GM23338 (cell line): ENCODE measurements at regions not wholly inside any gene's neighbourhood (a gene's known extent, or its start where the extent isn't known, plus 50 kb on each side); places are given as distances from the start of the nearest gene placed in this dataset.

Source experiments
- ATAC-seq: fragments of 200-7000 bp; cut with Tn5 transposase; 3 replicates; pipeline ENCODE4 v1.9.1; 2020
- DNase-seq: peaks from one replicate; pipeline ENCODE4 v3.0.0-alpha.2; 2015; ENCODE audit warnings: low spot score
- H2AFZ ChIP-seq: fragments of 200-600 bp; sonication (generic); 2 replicates; pipeline ENCODE4 v1.8.0; 2016; ENCODE audit warnings: antibody characterized with exemption, mild to moderate bottlenecking, moderate library complexity
- H3F3A ChIP-seq: fragments of 200-600 bp; sonication (generic); replicated peaks from 2 replicates; pipeline ENCODE4 v1.8.0; 2017; ENCODE audit warnings: antibody characterized with exemption, mixed run types, low read depth
- H3K27ac ChIP-seq: fragments of 200-600 bp; sonication (generic); 2 replicates; pipeline ENCODE4 v1.6.1; 2016; ENCODE audit warnings: low read depth
- H3K27me3 ChIP-seq: fragments of 200-600 bp; sonication (generic); 2 replicates; pipeline ENCODE4 v1.8.0; 2016; ENCODE audit warnings: mild to moderate bottlenecking, mixed run types, moderate library complexity; ENCODE audit not compliant: insufficient read depth
- H3K36me3 ChIP-seq: fragments of 200-600 bp; sonication (generic); 2 replicates; pipeline ENCODE4 v1.8.0; 2016; ENCODE audit warnings: mild to moderate bottlenecking; ENCODE audit not compliant: insufficient read depth
- H3K4me1 ChIP-seq: fragments of 200-600 bp; sonication (generic); 2 replicates; pipeline ENCODE4 v1.8.0; 2016; ENCODE audit warnings: mild to moderate bottlenecking, moderate library complexity; ENCODE audit not compliant: insufficient read depth
- H3K4me2 ChIP-seq: fragments of 200-600 bp; sonication (generic); 2 replicates; pipeline ENCODE4 v1.7.1; 2017; ENCODE audit warnings: mixed run types
- H3K4me3 ChIP-seq: fragments of 200-600 bp; sonication (generic); 2 replicates; pipeline ENCODE4 v1.6.1; 2016; ENCODE audit warnings: mixed run types
- H3K79me2 ChIP-seq: fragments of 200-600 bp; sonication (generic); replicated peaks from 2 replicates; pipeline ENCODE4 v1.8.0; 2017; ENCODE audit warnings: mild to moderate bottlenecking; ENCODE audit not compliant: insufficient read depth
- H3K9me2 ChIP-seq: fragments of 200-600 bp; sonication (generic); 2 replicates; pipeline ENCODE4 v1.8.0; 2017; ENCODE audit not compliant: insufficient read depth
- H4K20me1 ChIP-seq: fragments of 200-600 bp; sonication (generic); replicated peaks from 2 replicates; pipeline ENCODE4 v1.8.0; 2017; ENCODE audit warnings: mild to moderate bottlenecking; ENCODE audit not compliant: insufficient read depth
- H3K27ac Mint-ChIP-seq: 2 replicates; pipeline ENCODE4 v1.8.0; 2020; ENCODE audit warnings: inconsistent platforms, mild to moderate bottlenecking, moderate library complexity, mixed read lengths
- H3K27me3 Mint-ChIP-seq: 3 replicates; pipeline ENCODE4 v1.8.0; 2022; ENCODE audit warnings: low read depth, mild to moderate bottlenecking, moderate library complexity, mixed read lengths, inconsistent platforms; ENCODE audit not compliant: insufficient read depth, poor library complexity
- H3K36me3 Mint-ChIP-seq: 3 replicates; pipeline ENCODE4 v1.8.0; 2021; ENCODE audit warnings: low read depth, mild to moderate bottlenecking, inconsistent platforms, moderate library complexity, mixed read lengths
- H3K4me1 Mint-ChIP-seq: 3 replicates; pipeline ENCODE4 v1.8.0; 2020; ENCODE audit warnings: mild to moderate bottlenecking, inconsistent platforms, mixed read lengths
- H3K4me3 Mint-ChIP-seq: 3 replicates; pipeline ENCODE4 v1.8.0; 2021; ENCODE audit warnings: moderate library complexity, mild to moderate bottlenecking, inconsistent platforms, mixed read lengths
- H3K9me3 Mint-ChIP-seq: 3 replicates; pipeline ENCODE4 v1.8.0; 2020; ENCODE audit warnings: moderate library complexity, mild to moderate bottlenecking, inconsistent platforms, mixed read lengths
- CREB1 ChIP-seq: fragments of 250-450 bp; sonication (Bioruptor Pico); IDR thresholded peaks from 2 replicates; pipeline ENCODE4 v1.5.0; 2020; ENCODE audit warnings: low read depth, mild to moderate bottlenecking, moderate library complexity
- EZH2 ChIP-seq: fragments of 200-600 bp; sonication (generic); IDR thresholded peaks from one replicate; pipeline ENCODE4 v1.8.0; 2017; ENCODE audit warnings: antibody characterized with exemption, mild to moderate bottlenecking, low read depth; ENCODE audit not compliant: unreplicated experiment
- EZH2phosphoT487 ChIP-seq: fragments of 200-600 bp; sonication (generic); IDR thresholded peaks from one replicate; pipeline ENCODE4 v1.8.1; 2018; ENCODE audit warnings: antibody characterized with exemption; ENCODE audit not compliant: unreplicated experiment
- JUNB ChIP-seq: IDR thresholded peaks from one replicate; pipeline ENCODE4 v1.6.1; 2016; ENCODE audit warnings: antibody characterized with exemption; ENCODE audit not compliant: unreplicated experiment
- NANOG ChIP-seq: IDR thresholded peaks from 2 replicates; pipeline ENCODE4 v1.6.1; 2016; ENCODE audit warnings: antibody characterized with exemption, borderline replicate concordance
- POLR2AphosphoS5 ChIP-seq: IDR thresholded peaks from 2 replicates; pipeline ENCODE4 v1.6.1; 2016; ENCODE audit warnings: antibody characterized with exemption, low read depth
- STAT1 ChIP-seq: IDR thresholded peaks from one replicate; pipeline ENCODE4 v1.6.1; 2016; ENCODE audit warnings: antibody characterized with exemption; ENCODE audit not compliant: unreplicated experiment
- ZNF114 ChIP-seq: fragments of 250-450 bp; sonication (Bioruptor Pico); IDR thresholded peaks from 2 replicates; pipeline ENCODE4 v1.5.0; 2020; ENCODE audit warnings: mild to moderate bottlenecking, moderate library complexity
- ZNF331 ChIP-seq: fragments of 250-450 bp; sonication (Bioruptor Pico); IDR thresholded peaks from 2 replicates; pipeline ENCODE4 v1.5.0; 2020; ENCODE audit warnings: low read depth, mild to moderate bottlenecking, moderate library complexity
- TF ChIP-seq, protein P1 (sequence below): IDR thresholded peaks from one replicate; pipeline ENCODE4 v1.6.1; 2018; ENCODE audit warnings: antibody characterized with exemption; ENCODE audit not compliant: unreplicated experiment
- TF ChIP-seq, protein P2 (sequence below): fragments of 250-450 bp; sonication (Bioruptor Pico); IDR thresholded peaks from 2 replicates; pipeline ENCODE4 v1.5.0; 2020; ENCODE audit warnings: mild to moderate bottlenecking, moderate library complexity
- TF ChIP-seq, protein P3 (sequence below), 2 experiments: fragments of 200-600 bp in 1 of 2; sonication (generic) in 1 of 2; conservative IDR thresholded peaks; 2 replicates each; pipeline versions ENCODE4 v1.5.1 to v1.6.1; 2016 to 2017; ENCODE audit warnings: antibody characterized with exemption in 2 of 2, low read depth in 2 of 2, mild to moderate bottlenecking in 2 of 2, moderate library complexity in 1 of 2

DNA sequence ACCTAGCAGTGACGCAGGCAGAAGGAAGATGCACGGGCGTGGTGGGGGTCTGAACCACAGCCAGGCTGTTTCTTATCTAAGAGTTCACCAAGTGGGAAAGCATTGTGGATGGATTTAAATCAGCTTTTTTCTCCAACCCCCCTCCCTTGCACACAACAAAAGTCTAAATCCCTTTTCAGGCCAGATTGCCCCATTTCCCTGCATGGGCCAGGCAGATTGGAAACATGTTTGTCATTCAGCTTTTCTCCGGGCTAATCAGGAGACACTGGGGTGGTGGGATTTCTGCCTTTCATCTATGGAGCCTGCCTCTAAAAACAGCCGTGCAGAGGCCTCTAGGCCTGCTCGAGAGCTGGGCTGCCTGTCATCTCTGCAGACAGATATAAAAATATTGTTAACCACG is 166.3 kb upstream of the LEF1 start:
- no peaks in the 10 kb centered on the region for H4K20me1 ChIP-seq
- H3K36me3 ChIP-seq = no peaks in the 10 kb centered on the region
- ATAC-seq = no peak
- H3K79me2 ChIP-seq = no peaks in the 10 kb centered on the region
- H3K9me2 ChIP-seq = no peaks in the 10 kb centered on the region
- H3F3A ChIP-seq = no peaks in the 10 kb centered on the region
- H3K4me1 ChIP-seq = peaks cover 17% of the 10 kb centered on the region
- no peak overlapping the region for H3K27ac ChIP-seq
- TF ChIP-seq JUNB (no peak), NANOG (no peak), ZNF114 (CRISPR knock-in tag) (no peak), CREB1 (no peak), STAT1 (no peak), EZH2phosphoT487 (no peak), EZH2 (no peak), ZNF331 (CRISPR knock-in tag) (no peak), POLR2AphosphoS5 (no peak)
- TF ChIP-seq, protein P1, sequence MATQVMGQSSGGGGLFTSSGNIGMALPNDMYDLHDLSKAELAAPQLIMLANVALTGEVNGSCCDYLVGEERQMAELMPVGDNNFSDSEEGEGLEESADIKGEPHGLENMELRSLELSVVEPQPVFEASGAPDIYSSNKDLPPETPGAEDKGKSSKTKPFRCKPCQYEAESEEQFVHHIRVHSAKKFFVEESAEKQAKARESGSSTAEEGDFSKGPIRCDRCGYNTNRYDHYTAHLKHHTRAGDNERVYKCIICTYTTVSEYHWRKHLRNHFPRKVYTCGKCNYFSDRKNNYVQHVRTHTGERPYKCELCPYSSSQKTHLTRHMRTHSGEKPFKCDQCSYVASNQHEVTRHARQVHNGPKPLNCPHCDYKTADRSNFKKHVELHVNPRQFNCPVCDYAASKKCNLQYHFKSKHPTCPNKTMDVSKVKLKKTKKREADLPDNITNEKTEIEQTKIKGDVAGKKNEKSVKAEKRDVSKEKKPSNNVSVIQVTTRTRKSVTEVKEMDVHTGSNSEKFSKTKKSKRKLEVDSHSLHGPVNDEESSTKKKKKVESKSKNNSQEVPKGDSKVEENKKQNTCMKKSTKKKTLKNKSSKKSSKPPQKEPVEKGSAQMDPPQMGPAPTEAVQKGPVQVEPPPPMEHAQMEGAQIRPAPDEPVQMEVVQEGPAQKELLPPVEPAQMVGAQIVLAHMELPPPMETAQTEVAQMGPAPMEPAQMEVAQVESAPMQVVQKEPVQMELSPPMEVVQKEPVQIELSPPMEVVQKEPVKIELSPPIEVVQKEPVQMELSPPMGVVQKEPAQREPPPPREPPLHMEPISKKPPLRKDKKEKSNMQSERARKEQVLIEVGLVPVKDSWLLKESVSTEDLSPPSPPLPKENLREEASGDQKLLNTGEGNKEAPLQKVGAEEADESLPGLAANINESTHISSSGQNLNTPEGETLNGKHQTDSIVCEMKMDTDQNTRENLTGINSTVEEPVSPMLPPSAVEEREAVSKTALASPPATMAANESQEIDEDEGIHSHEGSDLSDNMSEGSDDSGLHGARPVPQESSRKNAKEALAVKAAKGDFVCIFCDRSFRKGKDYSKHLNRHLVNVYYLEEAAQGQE = no peak
- TF ChIP-seq, protein P2, sequence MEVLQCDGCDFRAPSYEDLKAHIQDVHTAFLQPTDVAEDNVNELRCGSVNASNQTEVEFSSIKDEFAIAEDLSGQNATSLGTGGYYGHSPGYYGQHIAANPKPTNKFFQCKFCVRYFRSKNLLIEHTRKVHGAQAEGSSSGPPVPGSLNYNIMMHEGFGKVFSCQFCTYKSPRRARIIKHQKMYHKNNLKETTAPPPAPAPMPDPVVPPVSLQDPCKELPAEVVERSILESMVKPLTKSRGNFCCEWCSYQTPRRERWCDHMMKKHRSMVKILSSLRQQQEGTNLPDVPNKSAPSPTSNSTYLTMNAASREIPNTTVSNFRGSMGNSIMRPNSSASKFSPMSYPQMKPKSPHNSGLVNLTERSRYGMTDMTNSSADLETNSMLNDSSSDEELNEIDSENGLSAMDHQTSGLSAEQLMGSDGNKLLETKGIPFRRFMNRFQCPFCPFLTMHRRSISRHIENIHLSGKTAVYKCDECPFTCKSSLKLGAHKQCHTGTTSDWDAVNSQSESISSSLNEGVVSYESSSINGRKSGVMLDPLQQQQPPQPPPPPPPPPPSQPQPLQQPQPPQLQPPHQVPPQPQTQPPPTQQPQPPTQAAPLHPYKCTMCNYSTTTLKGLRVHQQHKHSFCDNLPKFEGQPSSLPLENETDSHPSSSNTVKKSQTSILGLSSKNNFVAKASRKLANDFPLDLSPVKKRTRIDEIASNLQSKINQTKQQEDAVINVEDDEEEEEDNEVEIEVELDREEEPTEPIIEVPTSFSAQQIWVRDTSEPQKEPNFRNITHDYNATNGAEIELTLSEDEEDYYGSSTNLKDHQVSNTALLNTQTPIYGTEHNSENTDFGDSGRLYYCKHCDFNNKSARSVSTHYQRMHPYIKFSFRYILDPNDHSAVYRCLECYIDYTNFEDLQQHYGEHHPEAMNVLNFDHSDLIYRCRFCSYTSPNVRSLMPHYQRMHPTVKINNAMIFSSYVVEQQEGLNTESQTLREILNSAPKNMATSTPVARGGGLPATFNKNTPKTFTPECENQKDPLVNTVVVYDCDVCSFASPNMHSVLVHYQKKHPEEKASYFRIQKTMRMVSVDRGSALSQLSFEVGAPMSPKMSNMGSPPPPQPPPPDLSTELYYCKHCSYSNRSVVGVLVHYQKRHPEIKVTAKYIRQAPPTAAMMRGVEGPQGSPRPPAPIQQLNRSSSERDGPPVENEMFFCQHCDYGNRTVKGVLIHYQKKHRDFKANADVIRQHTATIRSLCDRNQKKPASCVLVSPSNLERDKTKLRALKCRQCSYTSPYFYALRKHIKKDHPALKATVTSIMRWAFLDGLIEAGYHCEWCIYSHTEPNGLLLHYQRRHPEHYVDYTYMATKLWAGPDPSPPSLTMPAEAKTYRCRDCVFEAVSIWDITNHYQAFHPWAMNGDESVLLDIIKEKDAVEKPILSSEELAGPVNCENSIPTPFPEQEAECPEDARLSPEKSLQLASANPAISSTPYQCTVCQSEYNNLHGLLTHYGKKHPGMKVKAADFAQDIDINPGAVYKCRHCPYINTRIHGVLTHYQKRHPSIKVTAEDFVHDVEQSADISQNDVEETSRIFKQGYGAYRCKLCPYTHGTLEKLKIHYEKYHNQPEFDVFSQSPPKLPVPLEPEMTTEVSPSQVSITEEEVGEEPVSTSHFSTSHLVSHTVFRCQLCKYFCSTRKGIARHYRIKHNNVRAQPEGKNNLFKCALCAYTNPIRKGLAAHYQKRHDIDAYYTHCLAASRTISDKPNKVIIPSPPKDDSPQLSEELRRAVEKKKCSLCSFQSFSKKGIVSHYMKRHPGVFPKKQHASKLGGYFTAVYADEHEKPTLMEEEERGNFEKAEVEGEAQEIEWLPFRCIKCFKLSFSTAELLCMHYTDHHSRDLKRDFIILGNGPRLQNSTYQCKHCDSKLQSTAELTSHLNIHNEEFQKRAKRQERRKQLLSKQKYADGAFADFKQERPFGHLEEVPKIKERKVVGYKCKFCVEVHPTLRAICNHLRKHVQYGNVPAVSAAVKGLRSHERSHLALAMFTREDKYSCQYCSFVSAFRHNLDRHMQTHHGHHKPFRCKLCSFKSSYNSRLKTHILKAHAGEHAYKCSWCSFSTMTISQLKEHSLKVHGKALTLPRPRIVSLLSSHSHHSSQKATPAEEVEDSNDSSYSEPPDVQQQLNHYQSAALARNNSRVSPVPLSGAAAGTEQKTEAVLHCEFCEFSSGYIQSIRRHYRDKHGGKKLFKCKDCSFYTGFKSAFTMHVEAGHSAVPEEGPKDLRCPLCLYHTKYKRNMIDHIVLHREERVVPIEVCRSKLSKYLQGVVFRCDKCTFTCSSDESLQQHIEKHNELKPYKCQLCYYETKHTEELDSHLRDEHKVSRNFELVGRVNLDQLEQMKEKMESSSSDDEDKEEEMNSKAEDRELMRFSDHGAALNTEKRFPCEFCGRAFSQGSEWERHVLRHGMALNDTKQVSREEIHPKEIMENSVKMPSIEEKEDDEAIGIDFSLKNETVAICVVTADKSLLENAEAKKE = no peak
- TF ChIP-seq, protein P3, sequence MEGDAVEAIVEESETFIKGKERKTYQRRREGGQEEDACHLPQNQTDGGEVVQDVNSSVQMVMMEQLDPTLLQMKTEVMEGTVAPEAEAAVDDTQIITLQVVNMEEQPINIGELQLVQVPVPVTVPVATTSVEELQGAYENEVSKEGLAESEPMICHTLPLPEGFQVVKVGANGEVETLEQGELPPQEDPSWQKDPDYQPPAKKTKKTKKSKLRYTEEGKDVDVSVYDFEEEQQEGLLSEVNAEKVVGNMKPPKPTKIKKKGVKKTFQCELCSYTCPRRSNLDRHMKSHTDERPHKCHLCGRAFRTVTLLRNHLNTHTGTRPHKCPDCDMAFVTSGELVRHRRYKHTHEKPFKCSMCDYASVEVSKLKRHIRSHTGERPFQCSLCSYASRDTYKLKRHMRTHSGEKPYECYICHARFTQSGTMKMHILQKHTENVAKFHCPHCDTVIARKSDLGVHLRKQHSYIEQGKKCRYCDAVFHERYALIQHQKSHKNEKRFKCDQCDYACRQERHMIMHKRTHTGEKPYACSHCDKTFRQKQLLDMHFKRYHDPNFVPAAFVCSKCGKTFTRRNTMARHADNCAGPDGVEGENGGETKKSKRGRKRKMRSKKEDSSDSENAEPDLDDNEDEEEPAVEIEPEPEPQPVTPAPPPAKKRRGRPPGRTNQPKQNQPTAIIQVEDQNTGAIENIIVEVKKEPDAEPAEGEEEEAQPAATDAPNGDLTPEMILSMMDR (conservative IDR thresholded peaks at IDR 0.05; ENCODE audit: low read depth in 2 of 2) = no peak
- Mint-ChIP-seq H3K27me3 (no peaks in the 10 kb centered on the region), H3K9me3 (no peaks in the 10 kb centered on the region), H3K4me3 (no peak overlapping the region), H3K4me1 (peaks cover 19% of the 10 kb centered on the region), H3K36me3 (no peaks in the 10 kb centered on the region), H3K27ac (no peak overlapping the region)
- no peak overlapping the region for H2AFZ ChIP-seq
- no peaks in the 10 kb centered on the region for H3K27me3 ChIP-seq
- no peak overlapping the region for H3K4me2 ChIP-seq
- H3K4me3 ChIP-seq = no peak overlapping the region
- DNase-seq = no peak
